Heart right ventricle (tissue), 16 donors: ENCODE measurements at regions not wholly inside any gene's neighbourhood (a gene's known extent, or its start where the extent isn't known, plus 50 kb on each side); places are given as distances from the start of the nearest gene placed in this dataset.

ENCODE experiments used
- ATAC-seq, 8 donors: fragments of 200-7000 bp; cut with Tn5 transposase; one replicate each; pipeline ENCODE4 v1.9.1; 2020; ENCODE audit warnings: mild to moderate bottlenecking in 8 of 8, moderate library complexity in 8 of 8, moderate number of reproducible peaks in 1 of 8
- DNase-seq, 2 donors: peaks; one replicate each; pipeline ENCODE4 v3.0.0-alpha.2; 2020
- H3K27ac ChIP-seq, 10 donors: fragments of 200-600 bp; sonication (generic) in 2 of 10; one replicate each; pipeline versions ENCODE4 v1.5.0 to v1.8.0; 2020 to 2022; ENCODE audit warnings: mild to moderate bottlenecking in 3 of 10
- H3K27me3 ChIP-seq, 7 donors: fragments of 200-600 bp; one replicate each; pipeline ENCODE4 v1.8.0; 2021 to 2022; ENCODE audit warnings: mild to moderate bottlenecking in 2 of 7
- H3K36me3 ChIP-seq, 9 donors: fragments of 200-600 bp; sonication (generic) in 1 of 9; one replicate each; pipeline versions ENCODE4 v1.5.0 to v1.8.0; 2020 to 2022; ENCODE audit warnings: mild to moderate bottlenecking in 2 of 9
- H3K4me1 ChIP-seq, 9 donors: fragments of 200-600 bp; sonication (generic) in 1 of 9; one replicate each; pipeline versions ENCODE4 v1.5.0 to v1.8.0; 2020 to 2022; ENCODE audit warnings: mild to moderate bottlenecking in 4 of 9
- H3K4me3 ChIP-seq, 10 donors: fragments of 200-600 bp; sonication (generic) in 2 of 10; one replicate each; pipeline versions ENCODE4 v1.5.0 to v1.8.0; 2020 to 2022; ENCODE audit warnings: mild to moderate bottlenecking in 7 of 10, moderate library complexity in 2 of 10
- H3K9me3 ChIP-seq, 11 donors: fragments of 200-600 bp in 10 of 11; sonication (generic) in 2 of 11; one replicate each; pipeline versions ENCODE4 v1.5.0 to v1.8.0; 2013 to 2022; ENCODE audit warnings: mild to moderate bottlenecking in 2 of 11, control low read depth in 1 of 11, moderate library complexity in 1 of 11
- CTCF ChIP-seq, 9 donors: fragments of 200-600 bp; sonication (generic) in 2 of 9; IDR thresholded peaks; one replicate each; pipeline versions ENCODE4 v1.5.0 to v1.8.0; 2021 to 2022; ENCODE audit warnings: antibody characterized with exemption in 9 of 9, mild to moderate bottlenecking in 5 of 9, moderate library complexity in 1 of 9
- WGBS, 2 donors: extraction: QIAGEN DNeasy Blood & Tissue Kit; methylation state at CpG; one replicate each; pipeline ENCODE4 v1.1.7; 2013; ENCODE audit warnings: inconsistent platforms in 1 of 2; 5-methylcytosine and 5-hydroxymethylcytosine counted together
- intact Hi-C, 10 donors: fragments of 100-400 bp; cut with DNase I; formaldehyde crosslinking; loops; one replicate each; pipeline versions ENCODE4 v1.11.1 to v1.14.2; 2022
- donor health status: Arrhythmogenic right ventricular cardiomyopathy.
- donor health status: ischemic (EF 13 %, LVEDD 7.1; RV severe dilation, severe dysfunction).
- donor health status: healthy with polysubstance abuse.
- donor health status: DM: no; HTN: yes; CAD: no.
- donor health status: DM: no; HTN: no; CAD: no.
- donor health status: ischemic (EF 25% LVEDD 6.9; RV normal size, moderate dysfunction).
- donor health status: ischemic (EF 25% LVEDD 5.7; RV mildly dilated, moderate dysfunction).
- donor health status: healthy.
- donor health status: DM: yes; HTN: yes; CAD: no.
- donor health status: Ischemic cardiomyopathy.
- donor health status: ischemic (EF 35%, LVEDD 5.7; RV mildly dilated, moderate dysfunction).
- donor health status: nonischemic (EF 11% LVEDD 7.7; RV severe dilation, severe dysfunction).
- donor health status: DM: yes; HTN: yes; CAD: no.
- donor health status: PGD.
- donor health status: ischemic (EF 29% LVEDD 5.4; RV normal size, mild dysfunction).
- donor health status: nonischemic (EF 23%, LVEDD 6.1; RV moderate dilation, normal function).

GRCh38 chr12:53849656-53850055 lies 89.0 kb upstream of the HOXC13 start:
- intact Hi-C loops = no loop called here
- no peak for TF ChIP-seq CTCF (IDR thresholded peaks at IDR 0.05)
- Histone ChIP-seq H3K4me1 (no peaks in the 10 kb centered on the region), H3K4me3 (no peak overlapping the region), H3K27ac (no peak overlapping the region), H3K27me3 (peaks cover 0 to 77% (median 52%) of the 10 kb centered on the region in 7 donors), H3K9me3 (no peaks in the 10 kb centered on the region), H3K36me3 (no peaks in the 10 kb centered on the region)
- DNase-seq = no peak
- ATAC-seq = no peak

- no peak for TF ChIP-seq CTCF (IDR thresholded peaks at IDR 0.05)
- Histone ChIP-seq H3K4me1 (no peaks in the 10 kb centered on the region), H3K4me3 (no peak overlapping the region), H3K9me3 (no peaks in the 10 kb centered on the region), H3K27ac (no peak overlapping the region), H3K36me3 (no peaks in the 10 kb centered on the region), H3K27me3 (peaks cover 0 to 61% (median 44%) of the 10 kb centered on the region in 7 donors)
- WGBS, 2 donors = 85 to 92% methylated on average over 6 of the region's 6 CpGs
- intact Hi-C loops = no loop called here
- ATAC-seq = no peak
- no peak for DNase-seq
Observed at GRCh38 chr12:53852061-53852460, 86.6 kb upstream of the HOXC13 start.

GRCh38 chr12:53852992-53853391 lies 85.6 kb upstream of the HOXC13 start:
- intact Hi-C loops = no loop called here
- DNase-seq (no peak), ATAC-seq (no peak)
- H3K4me1 ChIP-seq = no peaks in the 10 kb centered on the region
- no peaks in the 10 kb centered on the region for H3K36me3 ChIP-seq
- H3K27ac ChIP-seq = no peak overlapping the region
- peaks cover 0 to 64% (median 45%) of the 10 kb centered on the region in 7 donors for H3K27me3 ChIP-seq
- H3K4me3 ChIP-seq = no peak overlapping the region
- no peaks in the 10 kb centered on the region for H3K9me3 ChIP-seq
- TF ChIP-seq CTCF (IDR thresholded peaks at IDR 0.05) = no peak

GRCh38 chr12:53854701-53855316 lies 83.8 kb upstream of the HOXC13 start:
- Histone ChIP-seq H3K27me3 (peaks cover 0 to 64% (median 47%) of the 10 kb centered on the region in 7 donors), H3K36me3 (no peaks in the 10 kb centered on the region), H3K9me3 (no peaks in the 10 kb centered on the region), H3K4me1 (no peaks in the 10 kb centered on the region), H3K27ac (no peak overlapping the region), H3K4me3 (no peak overlapping the region)
- TF ChIP-seq CTCF (IDR thresholded peaks at IDR 0.05) = no peak
- ATAC-seq = no peak
- intact Hi-C loops = no loop called here
- 51% methylated on average over 3 of the region's 3 CpGs for WGBS, 2 donors
- no peak for DNase-seq
